ENCODE measurements at regions not wholly inside any gene's neighbourhood (a gene's known extent, or its start where the extent isn't known, plus 50 kb on each side); places are given as distances from the start of the nearest gene placed in this dataset.

- DNase-seq (ENCODE audit: low read depth), result no peak
- TF ChIP-seq CTCF (IDR thresholded peaks at IDR 0.05; ENCODE audit: insufficient read depth, low read length), result no peak
- no peak overlapping the region for H3K4me3 ChIP-seq (ENCODE audit: low read depth, low read length)
These were observed 295.3 kb upstream of the KIF2B start for GRCh38 chr17:53527473-53527872.

- H3K4me3 ChIP-seq (ENCODE audit: low read depth, low read length), result no peak overlapping the region
- no peak for TF ChIP-seq CTCF (IDR thresholded peaks at IDR 0.05; ENCODE audit: insufficient read depth, low read length)
- no peak for DNase-seq (ENCODE audit: low read depth)
These were observed 297.1 kb upstream of the KIF2B start for GRCh38 chr17:53525590-53525989.

- TF ChIP-seq CTCF (IDR thresholded peaks at IDR 0.05; ENCODE audit: insufficient read depth, low read length), result peak; percentile 4
- no peak overlapping the region for H3K4me3 ChIP-seq (ENCODE audit: low read depth, low read length)
- peak; percentile 6 for DNase-seq (ENCODE audit: low read depth)
These were observed 306.1 kb upstream of the KIF2B start for GRCh38 chr17:53516636-53517035.

GRCh38 chr17:53499277-53499676 is 323.4 kb upstream of the KIF2B start:
- TF ChIP-seq CTCF (IDR thresholded peaks at IDR 0.05; ENCODE audit: insufficient read depth, low read length), result no peak
- no peak overlapping the region for H3K4me3 ChIP-seq (ENCODE audit: low read depth, low read length)
- no peak for DNase-seq (ENCODE audit: low read depth)

- DNase-seq (ENCODE audit: low read depth), result no peak
- no peak for TF ChIP-seq CTCF (IDR thresholded peaks at IDR 0.05; ENCODE audit: insufficient read depth, low read length)
- no peak overlapping the region for H3K4me3 ChIP-seq (ENCODE audit: low read depth, low read length)
These were observed 326.4 kb upstream of the KIF2B start for GRCh38 chr17:53496356-53496755.

- no peak overlapping the region for H3K4me3 ChIP-seq (ENCODE audit: low read depth, low read length)
- DNase-seq (ENCODE audit: low read depth), result no peak
- TF ChIP-seq CTCF (IDR thresholded peaks at IDR 0.05; ENCODE audit: insufficient read depth, low read length), result no peak
These were observed 330.2 kb upstream of the KIF2B start for GRCh38 chr17:53492532-53492931.

GRCh38 chr17:53490447-53490968 is 332.2 kb upstream of the KIF2B start:
- DNase-seq (ENCODE audit: low read depth), result no peak
- TF ChIP-seq CTCF (IDR thresholded peaks at IDR 0.05; ENCODE audit: insufficient read depth, low read length), result no peak
- no peak overlapping the region for H3K4me3 ChIP-seq (ENCODE audit: low read depth, low read length)
